ENCODE measurements at regions not wholly inside any gene's neighbourhood (a gene's known extent, or its start where the extent isn't known, plus 50 kb on each side); places are given as distances from the start of the nearest gene placed in this dataset.

DNA sequence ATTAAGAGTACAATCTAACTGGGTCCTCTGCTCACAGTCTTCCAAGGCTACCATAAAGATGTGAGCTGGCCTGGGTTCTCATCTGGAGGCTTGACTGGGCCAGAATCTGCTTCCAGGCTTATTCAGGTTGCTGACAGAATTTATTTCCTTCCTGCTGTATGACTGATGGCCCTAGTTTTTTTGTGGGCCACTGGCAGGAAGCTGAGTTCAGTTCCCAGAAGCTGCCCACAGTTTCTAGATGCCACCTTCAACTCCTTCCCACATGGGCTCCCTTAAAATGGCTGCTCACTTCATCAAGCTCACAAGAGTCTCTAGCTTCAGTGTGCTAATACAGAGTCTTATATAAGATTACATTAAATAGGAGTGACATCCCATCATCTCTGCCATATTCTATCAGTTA, 121.7 kb upstream of the CAND1 start:
- TF ChIP-seq, protein P1, sequence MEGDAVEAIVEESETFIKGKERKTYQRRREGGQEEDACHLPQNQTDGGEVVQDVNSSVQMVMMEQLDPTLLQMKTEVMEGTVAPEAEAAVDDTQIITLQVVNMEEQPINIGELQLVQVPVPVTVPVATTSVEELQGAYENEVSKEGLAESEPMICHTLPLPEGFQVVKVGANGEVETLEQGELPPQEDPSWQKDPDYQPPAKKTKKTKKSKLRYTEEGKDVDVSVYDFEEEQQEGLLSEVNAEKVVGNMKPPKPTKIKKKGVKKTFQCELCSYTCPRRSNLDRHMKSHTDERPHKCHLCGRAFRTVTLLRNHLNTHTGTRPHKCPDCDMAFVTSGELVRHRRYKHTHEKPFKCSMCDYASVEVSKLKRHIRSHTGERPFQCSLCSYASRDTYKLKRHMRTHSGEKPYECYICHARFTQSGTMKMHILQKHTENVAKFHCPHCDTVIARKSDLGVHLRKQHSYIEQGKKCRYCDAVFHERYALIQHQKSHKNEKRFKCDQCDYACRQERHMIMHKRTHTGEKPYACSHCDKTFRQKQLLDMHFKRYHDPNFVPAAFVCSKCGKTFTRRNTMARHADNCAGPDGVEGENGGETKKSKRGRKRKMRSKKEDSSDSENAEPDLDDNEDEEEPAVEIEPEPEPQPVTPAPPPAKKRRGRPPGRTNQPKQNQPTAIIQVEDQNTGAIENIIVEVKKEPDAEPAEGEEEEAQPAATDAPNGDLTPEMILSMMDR (IDR thresholded peaks at IDR 0.05; ENCODE audit: poor library complexity, severe bottlenecking) = no peak
- TF ChIP-seq POLR2AphosphoS5 (IDR thresholded peaks at IDR 0.05) (no peak), EZH2 (IDR thresholded peaks at IDR 0.05; ENCODE audit: borderline replicate concordance, insufficient read depth, low read length, poor library complexity, severe bottlenecking) (no peak), SMC3 (conservative IDR thresholded peaks at IDR 0.05; ENCODE audit: poor library complexity) (no peak)
- TF ChIP-seq, protein P2, sequence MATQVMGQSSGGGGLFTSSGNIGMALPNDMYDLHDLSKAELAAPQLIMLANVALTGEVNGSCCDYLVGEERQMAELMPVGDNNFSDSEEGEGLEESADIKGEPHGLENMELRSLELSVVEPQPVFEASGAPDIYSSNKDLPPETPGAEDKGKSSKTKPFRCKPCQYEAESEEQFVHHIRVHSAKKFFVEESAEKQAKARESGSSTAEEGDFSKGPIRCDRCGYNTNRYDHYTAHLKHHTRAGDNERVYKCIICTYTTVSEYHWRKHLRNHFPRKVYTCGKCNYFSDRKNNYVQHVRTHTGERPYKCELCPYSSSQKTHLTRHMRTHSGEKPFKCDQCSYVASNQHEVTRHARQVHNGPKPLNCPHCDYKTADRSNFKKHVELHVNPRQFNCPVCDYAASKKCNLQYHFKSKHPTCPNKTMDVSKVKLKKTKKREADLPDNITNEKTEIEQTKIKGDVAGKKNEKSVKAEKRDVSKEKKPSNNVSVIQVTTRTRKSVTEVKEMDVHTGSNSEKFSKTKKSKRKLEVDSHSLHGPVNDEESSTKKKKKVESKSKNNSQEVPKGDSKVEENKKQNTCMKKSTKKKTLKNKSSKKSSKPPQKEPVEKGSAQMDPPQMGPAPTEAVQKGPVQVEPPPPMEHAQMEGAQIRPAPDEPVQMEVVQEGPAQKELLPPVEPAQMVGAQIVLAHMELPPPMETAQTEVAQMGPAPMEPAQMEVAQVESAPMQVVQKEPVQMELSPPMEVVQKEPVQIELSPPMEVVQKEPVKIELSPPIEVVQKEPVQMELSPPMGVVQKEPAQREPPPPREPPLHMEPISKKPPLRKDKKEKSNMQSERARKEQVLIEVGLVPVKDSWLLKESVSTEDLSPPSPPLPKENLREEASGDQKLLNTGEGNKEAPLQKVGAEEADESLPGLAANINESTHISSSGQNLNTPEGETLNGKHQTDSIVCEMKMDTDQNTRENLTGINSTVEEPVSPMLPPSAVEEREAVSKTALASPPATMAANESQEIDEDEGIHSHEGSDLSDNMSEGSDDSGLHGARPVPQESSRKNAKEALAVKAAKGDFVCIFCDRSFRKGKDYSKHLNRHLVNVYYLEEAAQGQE (IDR thresholded peaks at IDR 0.05; ENCODE audit: borderline replicate concordance) = no peak
